NB4 (cell line): ENCODE measurements at regions not wholly inside any gene's neighbourhood (a gene's known extent, or its start where the extent isn't known, plus 50 kb on each side); places are given as distances from the start of the nearest gene placed in this dataset.

Source experiments
- MAX ChIP-seq: IDR thresholded peaks from 2 replicates; pipeline ENCODE4 v1.6.1; 2011; ENCODE audit warnings: low read depth, low read length
- MYC ChIP-seq: IDR thresholded peaks from 2 replicates; pipeline ENCODE4 v1.6.1; 2011; ENCODE audit warnings: low read depth, low read length
- POLR2A ChIP-seq: IDR thresholded peaks from 2 replicates; pipeline ENCODE4 v1.6.1; 2011; ENCODE audit warnings: mild to moderate bottlenecking; ENCODE audit not compliant: insufficient read length; ENCODE audit errors: extremely low read depth
- TF ChIP-seq, protein P1 (sequence below): IDR thresholded peaks from one replicate; pipeline ENCODE4 v1.5.1; 2012; ENCODE audit warnings: low read depth, low read length

- TF ChIP-seq, protein P1, sequence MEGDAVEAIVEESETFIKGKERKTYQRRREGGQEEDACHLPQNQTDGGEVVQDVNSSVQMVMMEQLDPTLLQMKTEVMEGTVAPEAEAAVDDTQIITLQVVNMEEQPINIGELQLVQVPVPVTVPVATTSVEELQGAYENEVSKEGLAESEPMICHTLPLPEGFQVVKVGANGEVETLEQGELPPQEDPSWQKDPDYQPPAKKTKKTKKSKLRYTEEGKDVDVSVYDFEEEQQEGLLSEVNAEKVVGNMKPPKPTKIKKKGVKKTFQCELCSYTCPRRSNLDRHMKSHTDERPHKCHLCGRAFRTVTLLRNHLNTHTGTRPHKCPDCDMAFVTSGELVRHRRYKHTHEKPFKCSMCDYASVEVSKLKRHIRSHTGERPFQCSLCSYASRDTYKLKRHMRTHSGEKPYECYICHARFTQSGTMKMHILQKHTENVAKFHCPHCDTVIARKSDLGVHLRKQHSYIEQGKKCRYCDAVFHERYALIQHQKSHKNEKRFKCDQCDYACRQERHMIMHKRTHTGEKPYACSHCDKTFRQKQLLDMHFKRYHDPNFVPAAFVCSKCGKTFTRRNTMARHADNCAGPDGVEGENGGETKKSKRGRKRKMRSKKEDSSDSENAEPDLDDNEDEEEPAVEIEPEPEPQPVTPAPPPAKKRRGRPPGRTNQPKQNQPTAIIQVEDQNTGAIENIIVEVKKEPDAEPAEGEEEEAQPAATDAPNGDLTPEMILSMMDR: no peak
- TF ChIP-seq POLR2A (no peak), MYC (no peak), MAX (no peak)
Measured at GRCh38 chr3:189101594-189101993, 70.2 kb upstream of the TPRG1 start.
